Aorta (tissue), 5 donors: ENCODE measurements at regions not wholly inside any gene's neighbourhood (a gene's known extent, or its start where the extent isn't known, plus 50 kb on each side); places are given as distances from the start of the nearest gene placed in this dataset.

Experiments
- ATAC-seq: fragments of 200-7000 bp; cut with Tn5 transposase; one replicate; pipeline ENCODE4 v1.9.1; 2022; ENCODE audit warnings: moderate library complexity; ENCODE audit not compliant: low FRiP score
- DNase-seq, 2 donors: peaks; one replicate each; pipeline ENCODE4 v3.0.0-alpha.2; 2020
- H3K27ac ChIP-seq, 2 donors: one replicate each; pipeline ENCODE4 v1.5.1; 2013; ENCODE audit warnings: low read length in 2 of 2, mild to moderate bottlenecking in 2 of 2, moderate library complexity in 2 of 2, control low read depth in 1 of 2, inconsistent platforms in 1 of 2, low read depth in 1 of 2
- H3K27me3 ChIP-seq, 2 donors: one replicate each; pipeline ENCODE4 v1.6.1; 2013; ENCODE audit warnings: control low read depth in 1 of 2, low read length in 1 of 2, mild to moderate bottlenecking in 1 of 2, moderate library complexity in 1 of 2; ENCODE audit not compliant: insufficient read depth in 2 of 2, control insufficient read depth in 1 of 2
- H3K36me3 ChIP-seq, 2 donors: one replicate each; pipeline ENCODE4 v1.6.1; 2013; ENCODE audit warnings: control low read depth in 1 of 2, low read length in 1 of 2, mild to moderate bottlenecking in 1 of 2; ENCODE audit not compliant: insufficient read depth in 2 of 2, control insufficient read depth in 1 of 2
- H3K4me1 ChIP-seq, 2 donors: one replicate each; pipeline ENCODE4 v1.6.1; 2013; ENCODE audit warnings: low read length in 2 of 2, control low read depth in 1 of 2, mild to moderate bottlenecking in 1 of 2, moderate library complexity in 1 of 2; ENCODE audit not compliant: insufficient read depth in 2 of 2, control insufficient read depth in 1 of 2
- H3K4me3 ChIP-seq, 2 donors: one replicate each; pipeline ENCODE4 v1.5.1; 2013; ENCODE audit warnings: low read length in 2 of 2, control low read depth in 1 of 2, mild to moderate bottlenecking in 1 of 2
- H3K9me3 ChIP-seq: one replicate; pipeline ENCODE4 v1.6.1; 2013; ENCODE audit warnings: mild to moderate bottlenecking, low read length; ENCODE audit not compliant: control insufficient read depth
- WGBS, 2 donors: extraction: QIAGEN DNeasy Blood & Tissue Kit; methylation state at CpG; one replicate each; pipeline ENCODE4 v1.1.7; 2013; 5-methylcytosine and 5-hydroxymethylcytosine counted together
- intact Hi-C, 2 donors: fragments of 100-400 bp; cut with DNase I; formaldehyde crosslinking; loops; one replicate each; pipeline versions ENCODE4 v1.14.2 to v1.15.0; 2022
- donor health status: healthy with polysubstance abuse.
- donor health status: Bipolar disorder and iron deficiency.
- donor health status: DM: no; HTN: no; CAD: no.
- donor health status: DM: no; HTN: no; CAD: no.
- donor health status: DM: yes; HTN: yes; CAD: no.

- intact Hi-C loops = no loop called here
- no peaks in the 10 kb centered on the region for H3K27me3 ChIP-seq
- ATAC-seq = no peak
- DNase-seq = no peak
- no peaks in the 10 kb centered on the region for H3K4me1 ChIP-seq
- H3K4me3 ChIP-seq = no peak overlapping the region
- peaks cover 1% of the 10 kb centered on the region for H3K9me3 ChIP-seq
- WGBS, 2 donors = 91 to 93% methylated on average over 3 of the region's 3 CpGs
- no peaks in the 10 kb centered on the region for H3K36me3 ChIP-seq
- no peak overlapping the region for H3K27ac ChIP-seq
Observed at GRCh38 chr4:54976031-54976430, 149.4 kb downstream of the KDR start.

GRCh38 chr4:54973784-54974183 is 151.6 kb downstream of the KDR start:
- Histone ChIP-seq H3K9me3 (peaks cover 1% of the 10 kb centered on the region), H3K4me1 (no peaks in the 10 kb centered on the region), H3K27me3 (no peaks in the 10 kb centered on the region), H3K4me3 (no peak overlapping the region), H3K36me3 (no peaks in the 10 kb centered on the region), H3K27ac (no peak overlapping the region)
- ATAC-seq (no peak), DNase-seq (no peak)
- intact Hi-C loops = loop anchor here in 1 of 2 donors (5.0 kb wide), 1 partner anchor 349 kb away; no protein-coding TSS in a partner anchor
- 82 to 85% methylated on average over 1 of the region's 1 CpG for WGBS, 2 donors

- 4 to 5% methylated on average over 7 of the region's 7 CpGs for WGBS, 2 donors
- DNase-seq = no peak
Observed at GRCh38 chr4:54971474-54971950, 153.9 kb downstream of the KDR start.

GRCh38 chr4:54967289-54967688 is 158.1 kb downstream of the KDR start:
- DNase-seq (no peak), ATAC-seq (no peak)
- Histone ChIP-seq H3K4me3 (no peak overlapping the region), H3K27me3 (no peaks in the 10 kb centered on the region), H3K36me3 (no peaks in the 10 kb centered on the region), H3K4me1 (no peaks in the 10 kb centered on the region), H3K9me3 (no peaks in the 10 kb centered on the region), H3K27ac (no peak overlapping the region)
- WGBS, 2 donors = 59 to 72% methylated on average over 3 of the region's 3 CpGs
- intact Hi-C loops = loop anchor here (10.0 kb wide), 1 partner anchor 642 kb away; no protein-coding TSS in a partner anchor

More at GRCh38 chr4:54971474-54971950, 153.9 kb downstream of the KDR start:
- Histone ChIP-seq H3K27me3 (no peaks in the 10 kb centered on the region), H3K4me3 (no peak overlapping the region), H3K9me3 (no peaks in the 10 kb centered on the region), H3K36me3 (no peaks in the 10 kb centered on the region), H3K4me1 (no peaks in the 10 kb centered on the region), H3K27ac (no peak overlapping the region)
- peak; percentile 82 for ATAC-seq
- intact Hi-C loops = loop anchor here (2.0 to 5.0 kb wide), 2 partner anchors 349 to 351 kb away; no protein-coding TSS in a partner anchor

- Histone ChIP-seq H3K27ac (no peak overlapping the region), H3K36me3 (no peaks in the 10 kb centered on the region), H3K27me3 (no peaks in the 10 kb centered on the region), H3K4me1 (no peaks in the 10 kb centered on the region), H3K4me3 (no peak overlapping the region), H3K9me3 (peaks cover 2% of the 10 kb centered on the region)
- WGBS, 2 donors = 5 to 6% methylated on average over 1 of the region's 1 CpG
- ATAC-seq (no peak), DNase-seq (no peak)
- intact Hi-C loops = loop anchor here (10.0 kb wide), 1 partner anchor 637 kb away; no protein-coding TSS in a partner anchor
Observed at GRCh38 chr4:54961357-54961975, 163.9 kb downstream of the KDR start.

- H3K27ac ChIP-seq = no peak overlapping the region
- no peak overlapping the region for H3K4me3 ChIP-seq
- H3K36me3 ChIP-seq = no peaks in the 10 kb centered on the region
- intact Hi-C loops = loop anchor here (10.0 kb wide), 1 partner anchor 635 kb away; no protein-coding TSS in a partner anchor
- H3K9me3 ChIP-seq = peaks cover 2% of the 10 kb centered on the region
- ATAC-seq (no peak), DNase-seq (no peak)
- no peaks in the 10 kb centered on the region for H3K27me3 ChIP-seq
- WGBS, 2 donors = 88 to 91% methylated on average over 3 of the region's 3 CpGs
- H3K4me1 ChIP-seq = no peaks in the 10 kb centered on the region
Observed at GRCh38 chr4:54959651-54960116, 165.7 kb downstream of the KDR start.

- Histone ChIP-seq H3K27ac (no peak overlapping the region), H3K4me1 (no peaks in the 10 kb centered on the region)
- intact Hi-C loops = no loop called here
Observed at GRCh38 chr4:54959131-54959530, 166.3 kb downstream of the KDR start.

GRCh38 chr4:54958236-54958635 is 167.2 kb downstream of the KDR start:
- intact Hi-C loops = no loop called here
- ATAC-seq = no peak

More at GRCh38 chr4:54959131-54959530, 166.3 kb downstream of the KDR start:
- no peaks in the 10 kb centered on the region for H3K36me3 ChIP-seq
- DNase-seq = no peak
- no peak for ATAC-seq
- 88 to 91% methylated on average over 1 of the region's 1 CpG for WGBS, 2 donors
- peaks cover 2% of the 10 kb centered on the region for H3K9me3 ChIP-seq
- H3K27me3 ChIP-seq = no peaks in the 10 kb centered on the region
- no peak overlapping the region for H3K4me3 ChIP-seq

More at GRCh38 chr4:54958236-54958635, 167.2 kb downstream of the KDR start:
- no peak overlapping the region for H3K27ac ChIP-seq
- H3K4me3 ChIP-seq = no peak overlapping the region
- H3K27me3 ChIP-seq = no peaks in the 10 kb centered on the region
- 96% methylated on average over 6 of the region's 6 CpGs for WGBS, 2 donors
- no peaks in the 10 kb centered on the region for H3K4me1 ChIP-seq
- H3K9me3 ChIP-seq = peaks cover 2% of the 10 kb centered on the region
- H3K36me3 ChIP-seq = no peaks in the 10 kb centered on the region
- no peak for DNase-seq
